GM12878 (cell line): ENCODE measurements at regions not wholly inside any gene's neighbourhood (a gene's known extent, or its start where the extent isn't known, plus 50 kb on each side); places are given as distances from the start of the nearest gene placed in this dataset.

ENCODE experiments used
- ATAC-seq: fragments of 200-7000 bp; cut with Tn5 transposase; 3 replicates; pipeline ENCODE4 v1.9.1; 2020; ENCODE audit warnings: mild to moderate bottlenecking, moderate library complexity
- BruUV-seq: library from RNA; stranded (reverse); fragments of 400-500 nt; replicated peaks from 2 replicates; lab custom pipeline; 2021; lab: Mats Ljungman, UMichigan
- CTCF ChIA-PET: fragments of 300-600 bp; sonication (Branson Sonifier 250); formaldehyde crosslinking; extraction: SDS; loops from one replicate; lab custom pipeline; 2021; ENCODE audit warnings: inconsistent platforms; lab: Yijun Ruan, JAX
- POLR2A ChIA-PET: fragments of 350-600 bp; formaldehyde crosslinking; extraction: SDS; loops from one replicate; lab custom pipeline; 2021; ENCODE audit warnings: inconsistent platforms; lab: Charles Lee
- RAD21 ChIA-PET: fragments of 300-600 bp; sonication (Branson Sonifier 250); formaldehyde crosslinking; loops from one replicate; lab custom pipeline; 2023; ENCODE audit warnings: antibody characterized with exemption; ENCODE audit not compliant: unreplicated experiment; lab: Charles Lee
- SMC1A ChIA-PET: fragments of 300-600 bp; sonication (Branson Sonifier 250); formaldehyde crosslinking; loops from one replicate; lab custom pipeline; 2023; ENCODE audit not compliant: unreplicated experiment, uncharacterized antibody; lab: Charles Lee
- DNase-seq: peaks from one replicate; pipeline ENCODE4 v3.0.0-alpha.2; 2011; ENCODE audit warnings: low read depth, low spot score
- FAIRE-seq: peaks from 3 replicates; lab custom pipeline; 2011; peaks lifted over from hg19 to GRCh38; lab: Jason Lieb, UNC
- H2AFZ ChIP-seq: 2 replicates; pipeline ENCODE4 v1.6.0; 2011; ENCODE audit warnings: low read depth, low read length, control low read depth; ENCODE audit not compliant: control insufficient read depth
- H3K27ac ChIP-seq: 2 replicates; pipeline ENCODE4 v1.5.1; 2011; ENCODE audit warnings: control low read depth; ENCODE audit not compliant: control insufficient read depth, insufficient read depth
- H3K27me3 ChIP-seq, 2 experiments: replicated peaks in 1 of 2; 2 replicates each; pipeline versions ENCODE4 v1.6.0 to v1.6.1; 2011; ENCODE audit warnings: low read length in 1 of 2; ENCODE audit not compliant: control insufficient read depth in 2 of 2, insufficient read depth in 2 of 2
- H3K36me3 ChIP-seq, 2 experiments: 2 replicates each; pipeline ENCODE4 v1.5.1; 2011; ENCODE audit warnings: low read length in 1 of 2; ENCODE audit not compliant: control insufficient read depth in 2 of 2, insufficient read depth in 2 of 2
- H3K4me1 ChIP-seq: 2 replicates; pipeline ENCODE4 v1.6.1; 2011; ENCODE audit warnings: mild to moderate bottlenecking, low read length, moderate library complexity, mixed read lengths; ENCODE audit not compliant: control insufficient read depth, insufficient read depth
- H3K4me2 ChIP-seq: 2 replicates; pipeline ENCODE4 v1.6.0; 2011; ENCODE audit warnings: control low read depth; ENCODE audit not compliant: control insufficient read depth, insufficient read depth
- H3K4me3 ChIP-seq: fragments of 200-600 bp; sonication (generic); 2 replicates; pipeline ENCODE4 v1.5.1; 2016
- H3K79me2 ChIP-seq: 2 replicates; pipeline ENCODE4 v1.6.0; 2011; ENCODE audit warnings: low read length; ENCODE audit not compliant: control insufficient read depth, insufficient read depth
- H3K9ac ChIP-seq: 2 replicates; pipeline ENCODE4 v1.8.0; 2011; ENCODE audit warnings: low read length, control low read depth, mixed read lengths; ENCODE audit not compliant: control insufficient read depth, insufficient read depth
- H3K9me3 ChIP-seq: replicated peaks from 3 replicates; pipeline ENCODE4 v1.5.1; 2011; ENCODE audit warnings: mild to moderate bottlenecking, low read length; ENCODE audit not compliant: control insufficient read depth, insufficient read depth
- H4K20me1 ChIP-seq: 2 replicates; pipeline ENCODE4 v1.6.0; 2011; ENCODE audit not compliant: control insufficient read depth, insufficient read depth
- RAD51 ChIP-seq: fragments of 450-650 bp; IDR thresholded peaks from 2 replicates; pipeline ENCODE4 v1.6.1; 2016; ENCODE audit warnings: moderate library complexity, mild to moderate bottlenecking, inconsistent platforms
- SIX5 ChIP-seq: IDR thresholded peaks from 2 replicates; pipeline ENCODE4 v1.6.1; 2011; ENCODE audit warnings: mild to moderate bottlenecking, low read depth, low read length, moderate library complexity; ENCODE audit not compliant: severe bottlenecking
- SMAD1 ChIP-seq: fragments of 450-650 bp; IDR thresholded peaks from 2 replicates; pipeline ENCODE4 v1.6.1; 2018; ENCODE audit warnings: mild to moderate bottlenecking, low read depth; ENCODE audit not compliant: partially characterized antibody
- SMC3 ChIP-seq: IDR thresholded peaks from 2 replicates; pipeline ENCODE4 v1.6.1; 2011; ENCODE audit warnings: low read length, improper control_type of control experiment, borderline replicate concordance
- SPI1 ChIP-seq: IDR thresholded peaks from 2 replicates; pipeline ENCODE4 v1.6.1; 2011; ENCODE audit warnings: low read depth, mild to moderate bottlenecking, low read length, moderate library complexity, borderline replicate concordance; ENCODE audit not compliant: insufficient read depth
- SREBF1 ChIP-seq: IDR thresholded peaks from 2 replicates; pipeline ENCODE4 v1.6.1; 2012; ENCODE audit warnings: mild to moderate bottlenecking, low read length
- SRF ChIP-seq, 2 experiments: IDR thresholded peaks; 2 replicates each; pipeline ENCODE4 v1.6.1; 2011; ENCODE audit warnings: low read depth in 2 of 2, low read length in 2 of 2, mild to moderate bottlenecking in 1 of 2, moderate library complexity in 1 of 2
- STAT1 ChIP-seq: fragments of 450-650 bp; conservative IDR thresholded peaks from 2 replicates; pipeline ENCODE4 v1.6.1; 2014; ENCODE audit warnings: antibody characterized with exemption, mild to moderate bottlenecking
- STAT3 ChIP-seq: IDR thresholded peaks from 2 replicates; pipeline ENCODE4 v1.6.1; 2011; ENCODE audit warnings: low read depth, low read length, improper control_type of control experiment
- TARDBP ChIP-seq: IDR thresholded peaks from 2 replicates; pipeline ENCODE4 v1.6.1; 2016; ENCODE audit warnings: borderline replicate concordance
- YY1 ChIP-seq: IDR thresholded peaks from 2 replicates; pipeline ENCODE4 v1.6.1; 2011; ENCODE audit warnings: low read depth, mild to moderate bottlenecking, low read length
- WGBS: methylation state at CpG from one replicate; pipeline ENCODE4 v1.1.6; 2016; ENCODE audit warnings: low lambda C conversion rate; ENCODE audit not compliant: insufficient replicate concordance, insufficient coverage; ENCODE audit errors: missing lambda C conversion rate; 5-methylcytosine and 5-hydroxymethylcytosine counted together
- in situ Hi-C: fragments of 300-500 bp; cut with MboI; formaldehyde crosslinking; loops from 9 replicates; pipeline ENCODE4 v1.14.3; 2018; ENCODE audit warnings: mixed read lengths
- intact Hi-C: fragments of 100-400 bp; cut with micrococcal nuclease; formaldehyde crosslinking; loops from one replicate; pipeline ENCODE4 v1.14.2; 2022; ENCODE audit not compliant: unreplicated experiment
- TF ChIP-seq, protein P1 (sequence below): IDR thresholded peaks from 2 replicates; pipeline ENCODE4 v1.6.1; 2011; ENCODE audit warnings: mild to moderate bottlenecking, low read depth, low read length, moderate library complexity; ENCODE audit not compliant: insufficient replicate concordance
- TF ChIP-seq, protein P2 (sequence below): fragments of 450-650 bp; formaldehyde crosslinking; IDR thresholded peaks from 2 replicates; pipeline ENCODE4 v1.5.0; 2022; ENCODE audit warnings: mild to moderate bottlenecking, missing genetic modification characterization
- TF ChIP-seq, protein P3 (sequence below): fragments of 450-650 bp; IDR thresholded peaks from 2 replicates; pipeline ENCODE4 v1.6.1; 2018; ENCODE audit warnings: borderline replicate concordance, mild to moderate bottlenecking; ENCODE audit not compliant: partially characterized antibody
- TF ChIP-seq, protein P4 (sequence below): fragments of 150-350 bp; IDR thresholded peaks from 2 replicates; pipeline ENCODE4 v1.6.1; 2014; ENCODE audit warnings: mild to moderate bottlenecking, low read depth, low read length

DNA sequence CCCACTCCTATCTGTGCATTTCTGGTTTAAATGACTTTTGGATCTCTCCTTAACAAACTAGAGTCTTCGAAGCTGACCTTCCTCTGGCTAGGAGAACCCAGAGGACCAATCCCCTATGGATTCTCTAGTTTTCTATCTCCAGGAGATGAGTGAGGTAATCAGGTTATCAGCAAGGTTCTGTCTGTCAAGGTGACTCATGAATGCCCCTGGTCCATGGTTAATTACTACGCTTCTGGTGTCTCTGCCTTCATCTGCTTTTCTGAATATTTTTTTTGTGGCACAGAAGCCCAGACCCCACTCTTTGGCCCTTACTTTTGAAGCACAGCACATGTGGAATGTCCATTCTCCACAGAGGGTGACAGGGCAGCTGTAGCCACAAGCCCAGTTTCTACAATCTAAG lies 897.9 kb upstream of the KLHL29 start:
- intact Hi-C loops = no loop called here
- TF ChIP-seq, protein P1, sequence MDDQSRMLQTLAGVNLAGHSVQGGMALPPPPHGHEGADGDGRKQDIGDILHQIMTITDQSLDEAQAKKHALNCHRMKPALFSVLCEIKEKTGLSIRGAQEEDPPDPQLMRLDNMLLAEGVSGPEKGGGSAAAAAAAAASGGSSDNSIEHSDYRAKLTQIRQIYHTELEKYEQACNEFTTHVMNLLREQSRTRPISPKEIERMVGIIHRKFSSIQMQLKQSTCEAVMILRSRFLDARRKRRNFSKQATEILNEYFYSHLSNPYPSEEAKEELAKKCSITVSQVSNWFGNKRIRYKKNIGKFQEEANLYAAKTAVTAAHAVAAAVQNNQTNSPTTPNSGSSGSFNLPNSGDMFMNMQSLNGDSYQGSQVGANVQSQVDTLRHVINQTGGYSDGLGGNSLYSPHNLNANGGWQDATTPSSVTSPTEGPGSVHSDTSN = no peak
- TF ChIP-seq SMAD1 (no peak), RAD51 (no peak), SIX5 (no peak), SREBF1 (no peak), TARDBP (no peak), STAT3 (no peak), STAT1 (no peak), SMC3 (no peak), YY1 (no peak), SPI1 (no peak), SRF (IDR thresholded peaks at IDR 0.05; ENCODE audit: low read depth in 2 of 2, low read length in 2 of 2) (no peak)
- TF ChIP-seq, protein P2, sequence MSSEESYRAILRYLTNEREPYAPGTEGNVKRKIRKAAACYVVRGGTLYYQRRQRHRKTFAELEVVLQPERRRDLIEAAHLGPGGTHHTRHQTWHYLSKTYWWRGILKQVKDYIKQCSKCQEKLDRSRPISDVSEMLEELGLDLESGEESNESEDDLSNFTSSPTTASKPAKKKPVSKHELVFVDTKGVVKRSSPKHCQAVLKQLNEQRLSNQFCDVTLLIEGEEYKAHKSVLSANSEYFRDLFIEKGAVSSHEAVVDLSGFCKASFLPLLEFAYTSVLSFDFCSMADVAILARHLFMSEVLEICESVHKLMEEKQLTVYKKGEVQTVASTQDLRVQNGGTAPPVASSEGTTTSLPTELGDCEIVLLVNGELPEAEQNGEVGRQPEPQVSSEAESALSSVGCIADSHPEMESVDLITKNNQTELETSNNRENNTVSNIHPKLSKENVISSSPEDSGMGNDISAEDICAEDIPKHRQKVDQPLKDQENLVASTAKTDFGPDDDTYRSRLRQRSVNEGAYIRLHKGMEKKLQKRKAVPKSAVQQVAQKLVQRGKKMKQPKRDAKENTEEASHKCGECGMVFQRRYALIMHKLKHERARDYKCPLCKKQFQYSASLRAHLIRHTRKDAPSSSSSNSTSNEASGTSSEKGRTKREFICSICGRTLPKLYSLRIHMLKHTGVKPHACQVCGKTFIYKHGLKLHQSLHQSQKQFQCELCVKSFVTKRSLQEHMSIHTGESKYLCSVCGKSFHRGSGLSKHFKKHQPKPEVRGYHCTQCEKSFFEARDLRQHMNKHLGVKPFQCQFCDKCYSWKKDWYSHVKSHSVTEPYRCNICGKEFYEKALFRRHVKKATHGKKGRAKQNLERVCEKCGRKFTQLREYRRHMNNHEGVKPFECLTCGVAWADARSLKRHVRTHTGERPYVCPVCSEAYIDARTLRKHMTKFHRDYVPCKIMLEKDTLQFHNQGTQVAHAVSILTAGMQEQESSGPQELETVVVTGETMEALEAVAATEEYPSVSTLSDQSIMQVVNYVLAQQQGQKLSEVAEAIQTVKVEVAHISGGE (CRISPR knock-in tag) = no peak
- TF ChIP-seq, protein P3, sequence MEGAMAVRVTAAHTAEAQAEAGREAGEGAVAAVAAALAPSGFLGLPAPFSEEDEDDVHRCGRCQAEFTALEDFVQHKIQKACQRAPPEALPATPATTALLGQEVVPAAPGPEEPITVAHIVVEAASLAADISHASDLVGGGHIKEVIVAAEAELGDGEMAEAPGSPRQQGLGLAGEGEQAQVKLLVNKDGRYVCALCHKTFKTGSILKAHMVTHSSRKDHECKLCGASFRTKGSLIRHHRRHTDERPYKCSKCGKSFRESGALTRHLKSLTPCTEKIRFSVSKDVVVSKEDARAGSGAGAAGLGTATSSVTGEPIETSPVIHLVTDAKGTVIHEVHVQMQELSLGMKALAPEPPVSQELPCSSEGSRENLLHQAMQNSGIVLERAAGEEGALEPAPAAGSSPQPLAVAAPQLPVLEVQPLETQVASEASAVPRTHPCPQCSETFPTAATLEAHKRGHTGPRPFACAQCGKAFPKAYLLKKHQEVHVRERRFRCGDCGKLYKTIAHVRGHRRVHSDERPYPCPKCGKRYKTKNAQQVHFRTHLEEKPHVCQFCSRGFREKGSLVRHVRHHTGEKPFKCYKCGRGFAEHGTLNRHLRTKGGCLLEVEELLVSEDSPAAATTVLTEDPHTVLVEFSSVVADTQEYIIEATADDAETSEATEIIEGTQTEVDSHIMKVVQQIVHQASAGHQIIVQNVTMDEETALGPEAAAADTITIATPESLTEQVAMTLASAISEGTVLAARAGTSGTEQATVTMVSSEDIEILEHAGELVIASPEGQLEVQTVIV = no peak
- TF ChIP-seq, protein P4, sequence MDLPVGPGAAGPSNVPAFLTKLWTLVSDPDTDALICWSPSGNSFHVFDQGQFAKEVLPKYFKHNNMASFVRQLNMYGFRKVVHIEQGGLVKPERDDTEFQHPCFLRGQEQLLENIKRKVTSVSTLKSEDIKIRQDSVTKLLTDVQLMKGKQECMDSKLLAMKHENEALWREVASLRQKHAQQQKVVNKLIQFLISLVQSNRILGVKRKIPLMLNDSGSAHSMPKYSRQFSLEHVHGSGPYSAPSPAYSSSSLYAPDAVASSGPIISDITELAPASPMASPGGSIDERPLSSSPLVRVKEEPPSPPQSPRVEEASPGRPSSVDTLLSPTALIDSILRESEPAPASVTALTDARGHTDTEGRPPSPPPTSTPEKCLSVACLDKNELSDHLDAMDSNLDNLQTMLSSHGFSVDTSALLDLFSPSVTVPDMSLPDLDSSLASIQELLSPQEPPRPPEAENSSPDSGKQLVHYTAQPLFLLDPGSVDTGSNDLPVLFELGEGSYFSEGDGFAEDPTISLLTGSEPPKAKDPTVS = no peak

More for the DNA sequence above, 897.9 kb upstream of the KLHL29 start:
- SMC1A ChIA-PET = no interaction called here
- H3K4me1 ChIP-seq = no peaks in the 10 kb centered on the region
- H3K4me3 ChIP-seq = no peak overlapping the region
- no peaks in the 10 kb centered on the region for H3K27me3 ChIP-seq
- H3K4me2 ChIP-seq = no peak overlapping the region
- RAD21 ChIA-PET = no interaction called here
- CTCF ChIA-PET = no interaction called here
- no peak overlapping the region for H3K9ac ChIP-seq
- no TSS peak for BruUV-seq
- H2AFZ ChIP-seq = no peak overlapping the region
- in situ Hi-C loops = no loop called here
- WGBS = 5% methylated on average over 2 of the region's 2 CpGs
- DNase-seq = no peak
- no peak for FAIRE-seq
- no peaks in the 10 kb centered on the region for H3K79me2 ChIP-seq
- POLR2A ChIA-PET = no interaction called here
- no peaks in the 10 kb centered on the region for H3K36me3 ChIP-seq
- no peak overlapping the region for H3K27ac ChIP-seq
- H3K9me3 ChIP-seq = no peaks in the 10 kb centered on the region
- no peaks in the 10 kb centered on the region for H4K20me1 ChIP-seq
- ATAC-seq = no peak
